ENCODE measurements at regions not wholly inside any gene's neighbourhood (a gene's known extent, or its start where the extent isn't known, plus 50 kb on each side); places are given as distances from the start of the nearest gene placed in this dataset.

GRCh38 chr9:29060041-29060440 is 1486.8 kb upstream of the C9orf72 start:
- Histone ChIP-seq H3K9me3 (no peaks in the 10 kb centered on the region), H3K4me3 (ENCODE audit: control insufficient read depth in 1 of 2, extremely low read depth in 1 of 2, low read length in 1 of 2) (no peak overlapping the region), H3K27me3 (replicated peaks in 1 of 2; ENCODE audit: control insufficient read depth in 2 of 2, extremely low read depth in 1 of 2, insufficient read depth in 2 of 2, low read length in 1 of 2) (no peaks in the 10 kb centered on the region), H3K27ac (ENCODE audit: low read length) (no peak overlapping the region), H3K36me3 (ENCODE audit: control insufficient read depth in 2 of 2, extremely low read depth in 1 of 2, insufficient read depth in 1 of 2, low read length in 1 of 2) (no peaks in the 10 kb centered on the region), H3K4me1 (ENCODE audit: control insufficient read depth in 1 of 2, extremely low read depth in 1 of 2, insufficient read depth in 2 of 2, low read length in 2 of 2) (no peaks in the 10 kb centered on the region)
- H3K4me3 Mint-ChIP-seq, result no peak overlapping the region
- WGBS (ENCODE audit: insufficient coverage), result no CpG with 5 or more reads among the region's 1 CpG
- no peak for DNase-seq
- H3K36me3 Mint-ChIP-seq, result no peaks in the 10 kb centered on the region
- ChIA-PET POLR2A (no interaction called here), CTCF (no interaction called here)
- no peaks in the 10 kb centered on the region for H3K4me1 Mint-ChIP-seq
- no peak for ATAC-seq (replicated peaks in 1 of 4)
- no peak overlapping the region for H3K27ac Mint-ChIP-seq
- no peaks in the 10 kb centered on the region for H3K27me3 Mint-ChIP-seq
- peaks cover 4 to 23% (median 10%) of the 10 kb centered on the region in 3 donors for H3K9me3 Mint-ChIP-seq

DNA sequence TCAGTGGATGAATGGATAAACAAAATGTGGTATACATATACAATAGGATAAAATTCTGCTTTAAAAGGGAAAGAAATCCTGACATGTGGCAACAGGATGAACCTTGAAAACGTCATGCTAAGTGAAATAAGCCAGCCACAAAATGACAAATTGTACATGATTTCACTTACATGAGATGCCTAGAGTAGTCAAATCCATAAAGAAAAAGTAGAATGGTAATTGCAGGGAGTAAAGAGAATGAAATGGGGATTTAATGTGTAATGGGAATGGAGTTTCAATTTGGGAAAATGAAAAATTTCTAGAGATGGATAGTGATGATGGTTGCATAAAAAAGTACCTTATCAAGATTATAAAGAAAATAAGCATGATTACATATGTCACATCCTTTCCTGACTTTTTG is 1489.2 kb upstream of the C9orf72 start:
- H3K27ac ChIP-seq (ENCODE audit: low read length), result no peak overlapping the region
- Mint-ChIP-seq H3K27ac (no peak overlapping the region), H3K4me1 (no peaks in the 10 kb centered on the region), H3K9me3 (peaks cover 0 to 12% (median 4%) of the 10 kb centered on the region in 3 donors), H3K36me3 (no peaks in the 10 kb centered on the region), H3K27me3 (no peaks in the 10 kb centered on the region), H3K4me3 (no peak overlapping the region)
- ChIA-PET CTCF (no interaction called here), POLR2A (interaction anchor here in 1 of 2 donors (0.6 kb wide), 1 partner anchor 10 kb away, joined by 3 read pairs; no protein-coding TSS in a partner anchor)
- H3K9me3 ChIP-seq, result no peaks in the 10 kb centered on the region
- no peak overlapping the region for H3K4me3 ChIP-seq (ENCODE audit: control insufficient read depth in 1 of 2, extremely low read depth in 1 of 2, low read length in 1 of 2)
- ATAC-seq (replicated peaks in 1 of 4) (no peak), DNase-seq (no peak)
- no peaks in the 10 kb centered on the region for H3K4me1 ChIP-seq (ENCODE audit: control insufficient read depth in 1 of 2, extremely low read depth in 1 of 2, insufficient read depth in 2 of 2, low read length in 2 of 2)
- no CpG with 5 or more reads among the region's 1 CpG for WGBS (ENCODE audit: insufficient coverage)
- H3K27me3 ChIP-seq (replicated peaks in 1 of 2; ENCODE audit: control insufficient read depth in 2 of 2, extremely low read depth in 1 of 2, insufficient read depth in 2 of 2, low read length in 1 of 2), result no peaks in the 10 kb centered on the region
- H3K36me3 ChIP-seq (ENCODE audit: control insufficient read depth in 2 of 2, extremely low read depth in 1 of 2, insufficient read depth in 1 of 2, low read length in 1 of 2), result no peaks in the 10 kb centered on the region

- DNase-seq, result no peak
Observed at GRCh38 chr9:29063031-29063430, 1489.8 kb upstream of the C9orf72 start.

DNA sequence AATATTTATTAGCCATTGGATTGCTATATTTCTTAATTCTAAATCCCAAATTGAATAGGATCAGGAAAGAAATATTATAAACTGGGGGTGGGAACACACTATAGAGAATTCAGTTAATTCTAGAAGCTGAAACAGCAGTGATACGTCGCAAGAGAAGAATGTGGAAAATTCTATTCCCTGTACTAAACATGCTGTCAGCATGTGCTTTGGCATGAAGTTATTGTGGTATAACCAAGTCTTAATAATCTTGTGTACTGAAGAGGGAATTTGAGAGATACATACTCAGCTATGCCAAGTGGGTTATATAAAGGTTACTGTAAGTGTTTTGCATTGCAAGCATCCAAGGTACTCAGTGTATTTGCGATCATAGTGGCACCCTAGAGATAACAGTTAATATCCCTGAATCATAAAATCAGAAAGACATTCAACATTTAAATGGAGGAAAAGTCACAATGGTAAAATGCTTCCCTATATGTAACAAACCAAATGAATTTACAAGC is 1492.9 kb upstream of the C9orf72 start:
- no peak for ATAC-seq (replicated peaks in 1 of 4)
- POLR2A ChIA-PET, result no interaction called here
- H3K4me1 ChIP-seq (ENCODE audit: control insufficient read depth in 1 of 2, extremely low read depth in 1 of 2, insufficient read depth in 2 of 2, low read length in 2 of 2), result no peaks in the 10 kb centered on the region
- no peaks in the 10 kb centered on the region for H3K36me3 ChIP-seq (ENCODE audit: control insufficient read depth in 2 of 2, extremely low read depth in 1 of 2, insufficient read depth in 1 of 2, low read length in 1 of 2)
- no peaks in the 10 kb centered on the region for H3K27me3 ChIP-seq (replicated peaks in 1 of 2; ENCODE audit: control insufficient read depth in 2 of 2, extremely low read depth in 1 of 2, insufficient read depth in 2 of 2, low read length in 1 of 2)
- no CpG with 5 or more reads among the region's 3 CpGs for WGBS (ENCODE audit: insufficient coverage)
- no peaks in the 10 kb centered on the region for H3K4me1 Mint-ChIP-seq
- no peak overlapping the region for H3K4me3 Mint-ChIP-seq
- H3K27me3 Mint-ChIP-seq, result no peaks in the 10 kb centered on the region
- H3K36me3 Mint-ChIP-seq, result no peaks in the 10 kb centered on the region
- H3K4me3 ChIP-seq (ENCODE audit: control insufficient read depth in 1 of 2, extremely low read depth in 1 of 2, low read length in 1 of 2), result no peak overlapping the region
- CTCF ChIA-PET, result no interaction called here
- peaks cover 2 to 3% (median 3%) of the 10 kb centered on the region in 3 donors for H3K9me3 Mint-ChIP-seq
- no peaks in the 10 kb centered on the region for H3K9me3 ChIP-seq
- no peak overlapping the region for H3K27ac Mint-ChIP-seq
- no peak for DNase-seq
- H3K27ac ChIP-seq (ENCODE audit: low read length), result no peak overlapping the region

More at GRCh38 chr9:29063031-29063430, 1489.8 kb upstream of the C9orf72 start:
- no peaks in the 10 kb centered on the region for H3K9me3 ChIP-seq
- WGBS (ENCODE audit: insufficient coverage), result no CpG with 5 or more reads among the region's 1 CpG
- H3K36me3 Mint-ChIP-seq, result no peaks in the 10 kb centered on the region
- no peak overlapping the region for H3K27ac ChIP-seq (ENCODE audit: low read length)
- H3K4me3 ChIP-seq (ENCODE audit: control insufficient read depth in 1 of 2, extremely low read depth in 1 of 2, low read length in 1 of 2), result no peak overlapping the region
- H3K4me1 Mint-ChIP-seq, result no peaks in the 10 kb centered on the region
- no peak overlapping the region for H3K4me3 Mint-ChIP-seq
- ATAC-seq (replicated peaks in 1 of 4), result no peak
- no peak overlapping the region for H3K27ac Mint-ChIP-seq
- no peaks in the 10 kb centered on the region for H3K27me3 ChIP-seq (replicated peaks in 1 of 2; ENCODE audit: control insufficient read depth in 2 of 2, extremely low read depth in 1 of 2, insufficient read depth in 2 of 2, low read length in 1 of 2)
- CTCF ChIA-PET, result no interaction called here
- H3K4me1 ChIP-seq (ENCODE audit: control insufficient read depth in 1 of 2, extremely low read depth in 1 of 2, insufficient read depth in 2 of 2, low read length in 2 of 2), result no peaks in the 10 kb centered on the region
- H3K9me3 Mint-ChIP-seq, result peaks cover 0 to 9% (median 4%) of the 10 kb centered on the region in 3 donors
- H3K27me3 Mint-ChIP-seq, result no peaks in the 10 kb centered on the region
- no peaks in the 10 kb centered on the region for H3K36me3 ChIP-seq (ENCODE audit: control insufficient read depth in 2 of 2, extremely low read depth in 1 of 2, insufficient read depth in 1 of 2, low read length in 1 of 2)
- POLR2A ChIA-PET, result interaction anchor here in 1 of 2 donors (0.6 kb wide), 1 partner anchor 10 kb away, joined by 3 read pairs; no protein-coding TSS in a partner anchor

GRCh38 chr9:29068461-29068860 is 1495.2 kb upstream of the C9orf72 start:
- no peak overlapping the region for H3K27ac ChIP-seq (ENCODE audit: low read length)
- H3K36me3 ChIP-seq (ENCODE audit: control insufficient read depth in 2 of 2, extremely low read depth in 1 of 2, insufficient read depth in 1 of 2, low read length in 1 of 2), result no peaks in the 10 kb centered on the region
- no peaks in the 10 kb centered on the region for H3K4me1 ChIP-seq (ENCODE audit: control insufficient read depth in 1 of 2, extremely low read depth in 1 of 2, insufficient read depth in 2 of 2, low read length in 2 of 2)
- H3K27ac Mint-ChIP-seq, result no peak overlapping the region
- DNase-seq (no peak), ATAC-seq (replicated peaks in 1 of 4) (no peak)
- H3K9me3 Mint-ChIP-seq, result peaks cover 0 to 3% (median 3%) of the 10 kb centered on the region in 3 donors
- H3K27me3 ChIP-seq (replicated peaks in 1 of 2; ENCODE audit: control insufficient read depth in 2 of 2, extremely low read depth in 1 of 2, insufficient read depth in 2 of 2, low read length in 1 of 2), result no peaks in the 10 kb centered on the region
- no peaks in the 10 kb centered on the region for H3K36me3 Mint-ChIP-seq
- H3K4me3 ChIP-seq (ENCODE audit: control insufficient read depth in 1 of 2, extremely low read depth in 1 of 2, low read length in 1 of 2), result no peak overlapping the region
- no peaks in the 10 kb centered on the region for H3K9me3 ChIP-seq
- H3K4me1 Mint-ChIP-seq, result no peaks in the 10 kb centered on the region
- no peak overlapping the region for H3K4me3 Mint-ChIP-seq
- no CpG with 5 or more reads among the region's 2 CpGs for WGBS (ENCODE audit: insufficient coverage)
- POLR2A ChIA-PET, result no interaction called here
- CTCF ChIA-PET, result no interaction called here
- H3K27me3 Mint-ChIP-seq, result no peaks in the 10 kb centered on the region

DNA sequence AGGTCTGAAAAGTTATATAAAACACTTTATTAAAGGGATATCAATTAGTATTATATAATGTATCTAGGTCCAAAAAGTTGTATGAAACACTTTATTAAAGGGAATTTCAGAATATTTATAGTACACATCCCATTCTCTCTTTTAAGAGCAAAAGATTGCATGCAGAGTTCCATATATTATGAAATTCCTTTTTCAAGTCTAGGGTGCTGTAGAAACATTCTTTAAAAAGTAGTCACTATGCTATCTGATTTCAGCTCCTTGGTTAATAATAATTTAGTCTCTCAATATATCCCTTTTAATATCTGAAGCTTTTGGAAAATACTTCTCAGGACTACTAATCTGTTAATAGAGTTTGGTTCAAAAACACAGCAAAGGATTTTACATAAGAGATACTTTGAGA is 1496.1 kb upstream of the C9orf72 start:
- Mint-ChIP-seq H3K36me3 (no peaks in the 10 kb centered on the region), H3K27ac (no peak overlapping the region), H3K9me3 (peaks cover 0 to 3% (median 3%) of the 10 kb centered on the region in 3 donors), H3K4me1 (no peaks in the 10 kb centered on the region), H3K27me3 (no peaks in the 10 kb centered on the region), H3K4me3 (no peak overlapping the region)
- ATAC-seq (replicated peaks in 1 of 4) (no peak), DNase-seq (no peak)
- Histone ChIP-seq H3K4me3 (ENCODE audit: control insufficient read depth in 1 of 2, extremely low read depth in 1 of 2, low read length in 1 of 2) (no peak overlapping the region), H3K36me3 (ENCODE audit: control insufficient read depth in 2 of 2, extremely low read depth in 1 of 2, insufficient read depth in 1 of 2, low read length in 1 of 2) (no peaks in the 10 kb centered on the region), H3K9me3 (no peaks in the 10 kb centered on the region), H3K27me3 (replicated peaks in 1 of 2; ENCODE audit: control insufficient read depth in 2 of 2, extremely low read depth in 1 of 2, insufficient read depth in 2 of 2, low read length in 1 of 2) (no peaks in the 10 kb centered on the region), H3K27ac (ENCODE audit: low read length) (no peak overlapping the region), H3K4me1 (ENCODE audit: control insufficient read depth in 1 of 2, extremely low read depth in 1 of 2, insufficient read depth in 2 of 2, low read length in 2 of 2) (no peaks in the 10 kb centered on the region)
- POLR2A ChIA-PET, result no interaction called here
- CTCF ChIA-PET, result no interaction called here

GRCh38 chr9:29078063-29078666 is 1504.9 kb upstream of the C9orf72 start:
- no peak overlapping the region for H3K27ac Mint-ChIP-seq

More at GRCh38 chr9:29078063-29078666, 1504.9 kb upstream of the C9orf72 start:
- no peaks in the 10 kb centered on the region for H3K4me1 ChIP-seq (ENCODE audit: control insufficient read depth in 1 of 2, extremely low read depth in 1 of 2, insufficient read depth in 2 of 2, low read length in 2 of 2)
- no peak overlapping the region for H3K27ac ChIP-seq (ENCODE audit: low read length)
- Mint-ChIP-seq H3K4me3 (no peak overlapping the region), H3K27me3 (no peaks in the 10 kb centered on the region), H3K36me3 (no peaks in the 10 kb centered on the region), H3K4me1 (no peaks in the 10 kb centered on the region), H3K9me3 (peaks cover 5 to 6% (median 5%) of the 10 kb centered on the region in 3 donors)
- no peaks in the 10 kb centered on the region for H3K27me3 ChIP-seq (replicated peaks in 1 of 2; ENCODE audit: control insufficient read depth in 2 of 2, extremely low read depth in 1 of 2, insufficient read depth in 2 of 2, low read length in 1 of 2)
- POLR2A ChIA-PET, result no interaction called here
- CTCF ChIA-PET, result no interaction called here
- DNase-seq, result no peak
- H3K4me3 ChIP-seq (ENCODE audit: control insufficient read depth in 1 of 2, extremely low read depth in 1 of 2, low read length in 1 of 2), result no peak overlapping the region
- WGBS (ENCODE audit: insufficient coverage), result 100% methylated on average over 1 of the region's 3 CpGs
- H3K36me3 ChIP-seq (ENCODE audit: control insufficient read depth in 2 of 2, extremely low read depth in 1 of 2, insufficient read depth in 1 of 2, low read length in 1 of 2), result no peaks in the 10 kb centered on the region
- H3K9me3 ChIP-seq, result no peaks in the 10 kb centered on the region
- ATAC-seq (replicated peaks in 1 of 4), result no peak

Data from T-cell (primary cell).